SK-MEL-5 (cell line): ENCODE measurements at regions not wholly inside any gene's neighbourhood (a gene's known extent, or its start where the extent isn't known, plus 50 kb on each side); places are given as distances from the start of the nearest gene placed in this dataset.

Experiments used
- DNase-seq: peaks from one replicate; pipeline ENCODE4 v3.0.0-alpha.2; 2016; ENCODE audit warnings: low read depth, low spot score
- in situ Hi-C: cut with HindIII; loops from 2 replicates; pipeline ENCODE4 v1.10.0; 2016; ENCODE audit warnings: low sequenced_read_pairs, high pct_unique_total_duplicates, low pct_unique_long_range_greater_than_20kb

DNA sequence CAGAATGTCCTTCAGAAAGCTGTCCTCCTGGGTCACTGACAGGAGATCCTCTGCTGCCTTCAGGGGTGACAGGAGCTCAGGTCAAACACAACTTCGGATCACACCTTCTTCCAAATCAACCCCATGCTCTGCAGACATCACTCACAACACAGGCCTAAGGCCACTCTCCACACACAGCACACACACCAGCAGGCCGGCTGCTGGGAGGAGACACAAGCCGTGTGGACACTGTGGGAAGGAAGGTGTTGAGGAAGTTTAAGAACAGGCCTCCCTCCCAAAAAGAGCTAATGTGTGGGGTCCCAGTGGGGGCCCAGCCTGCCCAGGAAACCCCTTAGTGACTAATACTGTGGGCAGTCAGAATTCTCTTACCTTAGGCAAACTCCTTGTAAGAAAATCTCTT is 290.3 kb upstream of the ID2 start:
- in situ Hi-C loops, result no loop called here

DNA sequence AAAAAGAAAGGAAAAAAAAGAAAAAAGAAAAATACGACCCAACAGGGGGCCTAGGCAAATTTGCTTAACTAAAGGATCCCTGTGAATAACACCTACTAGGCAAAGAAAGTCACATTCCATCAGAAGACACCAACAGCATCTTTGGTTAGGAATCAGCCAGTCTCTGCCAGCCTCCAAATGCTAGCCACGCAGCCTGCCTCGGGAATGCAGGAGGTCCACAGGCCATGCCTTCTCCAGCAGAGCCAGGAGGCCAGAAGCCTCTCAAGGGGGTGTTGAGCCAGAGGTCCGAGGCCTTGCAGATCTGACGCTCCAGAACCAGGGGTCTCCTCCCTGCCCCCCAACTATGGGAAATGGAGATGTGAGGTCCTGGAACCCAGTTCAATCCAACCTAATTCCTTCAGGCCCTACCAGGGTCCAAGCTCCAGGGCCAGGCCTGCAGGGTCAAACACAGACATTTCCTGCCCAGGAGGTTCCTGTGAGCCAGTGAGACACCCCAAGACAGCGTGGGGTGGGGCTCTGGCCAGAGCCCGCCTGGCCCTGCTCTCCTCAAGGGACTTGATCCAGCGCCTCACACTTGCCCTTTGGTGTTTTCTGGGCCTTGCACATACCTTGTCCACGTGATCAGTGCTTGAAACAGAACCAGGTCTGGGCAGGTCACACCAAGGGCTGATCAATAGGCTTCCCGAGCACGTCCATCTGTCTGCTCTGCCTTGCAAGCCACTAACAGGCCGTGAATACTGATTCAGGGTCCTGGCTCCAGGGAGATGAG is 289.6 kb upstream of the ID2 start:
- no peak for DNase-seq
- in situ Hi-C loops, result no loop called here

More for the DNA sequence above, 290.3 kb upstream of the ID2 start:
- no peak for DNase-seq

- DNase-seq, result no peak
- in situ Hi-C loops, result no loop called here
Observed at GRCh38 chr2:8393506-8393905, 288.4 kb upstream of the ID2 start.

DNA sequence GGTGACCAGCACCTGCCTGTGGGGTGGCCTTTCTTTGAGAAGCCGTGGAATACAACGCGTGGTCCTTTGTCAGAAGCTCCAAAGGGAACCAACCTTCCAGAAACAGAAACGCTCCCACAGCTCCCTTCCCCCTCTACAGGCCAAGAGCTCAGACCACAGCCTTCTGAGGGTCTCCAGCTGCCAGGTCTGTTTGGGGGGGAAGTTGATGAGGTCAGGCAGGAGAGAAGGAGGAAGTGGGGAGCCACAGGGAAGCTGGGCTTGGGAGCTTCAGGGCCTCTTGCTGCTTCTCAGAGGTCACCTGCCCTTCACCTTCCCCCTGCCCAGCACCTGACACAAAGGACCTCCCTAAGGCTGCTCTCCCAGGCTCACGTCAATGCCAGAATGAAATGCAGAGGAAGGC is 287.7 kb upstream of the ID2 start:
- DNase-seq, result no peak
- in situ Hi-C loops, result no loop called here

DNA sequence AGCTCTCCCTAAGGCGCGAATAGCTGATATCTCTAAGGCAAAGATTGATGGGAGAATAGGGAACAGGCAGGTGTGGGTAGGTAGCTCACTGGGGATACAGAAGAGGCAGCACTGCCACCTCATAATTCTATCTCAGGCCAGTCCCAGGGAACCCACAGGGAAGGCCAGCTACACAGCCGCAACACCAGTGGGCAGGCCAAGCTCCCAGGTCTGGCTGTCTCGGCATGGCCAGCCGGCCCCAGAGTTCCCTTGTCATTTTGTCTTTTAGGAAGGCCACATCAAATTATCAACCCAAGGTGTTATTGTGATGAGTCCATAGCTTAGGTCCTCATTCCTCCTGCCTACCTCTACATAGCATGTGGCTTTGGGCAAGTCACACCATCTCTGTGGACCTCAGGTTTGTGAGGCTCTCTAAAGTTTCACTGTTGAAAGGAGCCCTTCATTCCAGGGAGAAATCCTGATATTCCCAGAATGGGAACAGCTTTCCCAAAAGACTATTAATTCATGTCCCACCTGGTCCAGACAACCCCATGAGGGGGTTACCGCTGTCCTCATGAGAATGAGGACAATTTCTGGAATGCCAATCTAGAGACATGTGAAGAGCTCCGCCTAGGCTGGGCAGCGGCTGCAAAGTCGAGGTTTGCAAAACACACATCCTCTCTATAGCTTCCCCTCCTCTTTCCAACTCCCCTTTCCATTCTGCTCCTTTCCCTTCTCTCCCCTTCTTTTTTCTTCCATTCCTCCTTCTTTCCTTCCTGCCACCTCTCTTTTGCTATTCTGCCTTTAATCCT is 287.1 kb upstream of the ID2 start:
- in situ Hi-C loops, result no loop called here
- DNase-seq, result no peak

DNA sequence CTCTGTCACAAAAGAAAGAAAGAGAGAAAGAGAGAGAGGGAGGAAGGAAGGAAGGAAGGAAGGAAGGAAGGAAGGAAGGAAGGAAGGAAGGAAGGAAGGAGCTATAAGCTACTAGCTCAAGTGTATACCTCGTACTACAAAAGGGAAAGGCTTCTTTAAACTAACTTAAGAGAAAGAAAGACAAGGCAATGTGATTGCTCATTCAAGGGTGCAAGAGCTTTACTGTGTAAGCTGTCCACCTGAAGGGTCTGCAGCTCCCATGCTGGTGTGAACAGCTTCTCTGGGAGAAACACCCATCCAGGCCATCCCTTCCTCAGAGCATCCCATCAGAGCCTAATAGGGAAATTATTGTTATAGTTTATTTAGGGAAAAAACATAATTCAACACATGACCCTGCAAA is 286.1 kb upstream of the ID2 start:
- no peak for DNase-seq
- in situ Hi-C loops, result no loop called here

DNA sequence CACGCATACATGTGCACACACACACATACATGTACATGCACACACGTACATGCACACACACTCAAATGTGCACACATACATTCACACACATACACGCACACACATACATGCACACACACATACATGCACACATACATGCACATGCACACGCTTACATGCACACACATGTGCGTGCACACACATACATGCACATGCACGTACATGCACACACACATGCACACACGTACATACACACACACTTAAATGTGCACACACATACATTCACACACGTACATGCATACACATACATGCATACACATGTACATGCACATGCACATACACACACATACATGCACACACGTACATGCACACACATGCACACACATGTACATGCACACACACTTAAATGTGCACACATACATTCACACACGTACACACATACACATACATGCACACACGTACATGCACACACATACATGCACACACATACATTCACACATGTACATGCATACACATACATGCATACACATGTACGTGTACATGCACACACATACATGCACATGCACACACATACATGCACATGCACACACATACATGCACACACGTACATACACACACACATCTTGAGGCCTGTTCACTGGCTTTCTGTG is 283.7 kb upstream of the ID2 start:
- in situ Hi-C loops, result no loop called here
- DNase-seq, result no peak

DNA sequence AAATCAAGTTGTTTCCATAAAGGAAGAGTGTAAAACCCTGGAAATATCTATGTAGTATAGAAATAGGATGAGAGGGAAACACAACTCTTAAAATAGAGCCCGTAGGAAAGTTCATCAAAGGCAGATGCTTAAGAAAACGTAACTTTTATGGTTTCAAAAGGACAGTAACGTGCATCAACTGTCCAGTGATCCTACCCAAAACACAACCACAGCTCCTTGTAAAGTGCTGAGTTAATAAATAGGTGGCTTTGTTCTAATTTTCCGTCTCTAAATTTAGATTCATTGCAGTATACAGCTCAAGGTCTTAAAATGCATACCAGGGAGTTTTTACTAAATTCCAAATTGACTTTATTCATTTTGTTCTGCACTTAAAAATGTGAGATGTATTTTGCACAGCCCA is 282.1 kb upstream of the ID2 start:
- in situ Hi-C loops, result no loop called here
- DNase-seq, result no peak

GRCh38 chr2:8400196-8400595 is 281.7 kb upstream of the ID2 start:
- no peak for DNase-seq
- in situ Hi-C loops, result no loop called here

GRCh38 chr2:8402222-8402621 is 279.6 kb upstream of the ID2 start:
- in situ Hi-C loops, result no loop called here
- DNase-seq, result no peak

DNA sequence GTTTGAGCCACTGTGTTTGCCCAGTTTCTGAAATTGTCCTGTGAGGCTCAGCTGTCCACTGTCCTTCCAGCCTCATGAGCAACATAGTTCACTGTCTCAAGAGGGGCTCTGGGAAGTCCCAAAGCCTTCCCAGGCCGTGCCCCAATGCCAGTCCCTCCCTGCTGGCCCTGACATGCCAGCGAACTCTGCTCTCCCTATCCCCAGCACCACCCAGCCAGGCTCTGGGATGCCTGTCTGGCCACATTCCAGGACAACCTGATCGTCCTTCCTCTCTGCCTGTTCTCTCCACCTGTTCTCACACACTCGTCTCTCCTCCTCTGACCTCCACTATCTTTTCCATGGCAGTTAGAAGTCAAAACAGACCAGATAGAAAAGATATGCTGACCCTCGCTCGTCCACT is 278.0 kb upstream of the ID2 start:
- DNase-seq, result no peak
- in situ Hi-C loops, result no loop called here

DNA sequence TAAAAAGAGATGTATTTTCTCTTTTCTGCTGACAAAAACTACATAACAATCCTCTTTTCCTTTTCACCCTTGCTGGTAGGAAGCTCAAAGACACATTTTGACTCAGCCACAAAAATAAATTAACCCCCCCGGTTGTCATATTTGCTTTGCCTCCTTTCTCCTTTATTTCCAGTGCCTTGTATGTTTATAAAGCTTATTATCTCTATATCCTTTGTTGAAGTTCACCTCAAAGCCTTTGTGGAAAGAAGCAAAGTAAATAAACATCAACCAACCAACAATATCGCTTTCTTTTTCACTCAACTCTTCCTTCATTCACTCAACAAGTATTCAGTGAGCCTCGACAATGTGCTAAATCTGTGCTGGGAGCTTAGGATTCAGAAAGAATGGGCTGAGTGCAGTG is 276.5 kb upstream of the ID2 start:
- DNase-seq, result no peak
- in situ Hi-C loops, result no loop called here

DNA sequence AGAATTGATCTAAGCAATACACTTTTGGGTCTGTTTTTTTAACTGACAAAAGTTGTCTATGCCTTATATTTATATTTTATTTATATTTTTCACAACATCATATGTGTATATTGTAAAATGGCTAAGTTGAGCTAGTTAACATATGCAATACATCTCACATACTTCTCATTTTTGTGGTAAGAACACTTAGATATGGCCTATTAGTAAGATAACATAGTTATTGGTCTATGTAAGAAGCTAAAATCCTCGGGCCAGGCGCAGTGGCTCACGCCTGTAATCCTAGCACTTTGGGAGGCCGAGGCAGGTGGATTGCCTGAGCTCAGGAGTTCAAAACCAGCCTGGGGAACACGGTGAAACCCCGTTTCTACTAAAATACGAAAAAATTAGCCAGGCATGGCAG is 275.6 kb upstream of the ID2 start:
- in situ Hi-C loops, result no loop called here
- no peak for DNase-seq

DNA sequence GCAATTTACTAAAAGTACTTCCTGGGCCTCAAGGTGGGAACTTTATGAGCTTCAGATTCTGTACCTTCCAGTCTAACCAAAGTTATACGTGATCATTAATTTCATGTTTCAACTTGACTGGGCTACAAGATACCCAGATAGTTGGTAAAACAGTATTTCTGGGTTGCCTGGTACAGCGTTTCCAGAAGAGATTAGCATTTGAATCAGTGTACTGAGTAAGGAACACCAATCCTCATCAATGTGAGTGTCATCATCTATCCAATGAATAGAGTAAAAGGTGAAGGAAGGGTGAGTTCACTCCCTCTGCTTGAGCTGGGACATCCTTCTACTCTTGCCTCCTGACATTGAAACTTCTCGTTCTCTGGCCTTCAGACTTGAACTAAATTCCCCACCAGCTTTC is 274.5 kb upstream of the ID2 start:
- DNase-seq, result no peak
- in situ Hi-C loops, result no loop called here

GRCh38 chr2:8408560-8409460 is 273.0 kb upstream of the ID2 start:
- no peak for DNase-seq
- in situ Hi-C loops, result no loop called here

DNA sequence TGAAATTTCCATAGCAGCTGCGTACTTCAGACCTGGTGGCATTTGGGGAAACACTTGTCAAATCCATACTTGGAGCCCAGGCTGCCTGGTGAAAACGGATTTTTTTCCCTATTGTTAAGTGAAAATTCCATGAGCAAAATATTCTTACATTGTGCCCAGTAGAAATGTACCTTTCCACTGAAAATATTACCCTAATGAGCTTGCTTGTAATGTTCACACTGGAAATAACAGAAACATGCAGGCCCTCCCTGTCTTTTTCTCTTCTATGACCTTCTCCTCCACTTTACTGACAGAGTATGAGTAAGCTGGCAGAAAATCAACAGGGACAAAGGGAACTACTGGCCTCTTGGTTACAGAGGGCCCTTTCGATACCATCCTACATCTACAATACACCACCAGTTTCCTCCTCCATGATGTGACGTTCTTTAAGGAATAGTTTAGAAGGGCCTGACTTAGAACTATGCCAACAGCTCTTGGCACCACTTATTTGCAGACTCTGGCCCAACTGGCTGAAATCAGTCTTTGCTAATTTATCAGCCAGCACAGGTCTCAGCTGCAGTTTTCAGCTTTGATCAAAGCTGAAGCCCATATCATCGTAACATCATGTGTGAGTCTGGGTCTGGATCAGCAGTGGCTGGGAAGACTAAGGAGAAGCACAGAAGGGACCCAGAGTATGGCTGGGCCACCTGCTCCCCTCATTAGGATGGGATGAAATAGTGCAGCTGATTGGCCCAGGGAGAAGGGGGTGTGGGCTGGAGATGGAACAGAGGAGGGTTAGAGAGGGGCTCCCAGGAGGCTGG is 272.2 kb upstream of the ID2 start:
- no peak for DNase-seq
- in situ Hi-C loops, result no loop called here

GRCh38 chr2:8412082-8412481 is 269.8 kb upstream of the ID2 start:
- DNase-seq, result no peak
- in situ Hi-C loops, result no loop called here
